HG03565 (cell line): ENCODE measurements at regions not wholly inside any gene's neighbourhood (a gene's known extent, or its start where the extent isn't known, plus 50 kb on each side); places are given as distances from the start of the nearest gene placed in this dataset.

ENCODE experiments used
- ATAC-seq: cut with Tn5 transposase; IDR thresholded peaks from one replicate; pipeline ENCODE4 v1.9.1; 2021; ENCODE audit warnings: mild to moderate bottlenecking, moderate library complexity; ENCODE audit not compliant: unreplicated experiment

DNA sequence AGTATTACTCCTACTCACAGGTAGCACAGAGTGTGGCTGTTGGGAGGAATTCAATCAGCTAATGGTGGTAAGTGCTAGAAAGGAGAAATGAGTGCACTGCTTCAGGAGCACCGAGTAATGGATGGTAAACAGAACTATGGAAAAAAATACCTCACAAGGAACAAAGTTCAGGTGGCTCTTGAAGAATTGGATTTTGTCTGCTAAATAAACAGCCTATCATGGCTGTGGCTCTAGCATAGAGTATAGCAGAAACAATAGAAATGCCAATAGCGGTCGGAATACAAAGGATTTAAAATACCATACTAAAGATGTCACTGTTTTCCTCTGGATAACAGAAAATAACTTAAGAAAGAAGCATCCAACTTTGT is 482.5 kb downstream of the NUP35 start:
- ATAC-seq: no peak

- no peak for ATAC-seq
Observed at GRCh38 chr2:183607995-183608394, 483.8 kb downstream of the NUP35 start.

DNA sequence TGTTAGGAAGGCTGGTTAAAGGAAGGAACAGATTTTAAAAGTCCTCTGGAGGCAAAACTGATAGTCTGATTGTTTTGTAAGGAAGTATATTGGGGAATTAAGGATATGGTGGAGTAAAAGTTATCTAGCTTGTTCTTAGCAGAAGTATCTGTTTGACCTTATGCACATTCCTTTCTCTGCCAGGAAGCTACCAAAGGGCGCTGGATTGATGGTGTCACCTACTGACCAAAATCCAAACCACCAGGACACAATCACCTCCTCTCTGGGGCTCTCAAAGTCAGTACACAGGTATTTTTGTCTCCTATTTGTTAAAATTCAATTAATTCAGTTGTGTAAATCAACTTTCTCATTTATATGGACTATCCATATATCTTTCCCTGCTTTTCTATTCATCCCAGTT is 484.5 kb downstream of the NUP35 start:
- no peak for ATAC-seq

- no peak for ATAC-seq
Observed at GRCh38 chr2:183610724-183611123, 486.5 kb downstream of the NUP35 start.

DNA sequence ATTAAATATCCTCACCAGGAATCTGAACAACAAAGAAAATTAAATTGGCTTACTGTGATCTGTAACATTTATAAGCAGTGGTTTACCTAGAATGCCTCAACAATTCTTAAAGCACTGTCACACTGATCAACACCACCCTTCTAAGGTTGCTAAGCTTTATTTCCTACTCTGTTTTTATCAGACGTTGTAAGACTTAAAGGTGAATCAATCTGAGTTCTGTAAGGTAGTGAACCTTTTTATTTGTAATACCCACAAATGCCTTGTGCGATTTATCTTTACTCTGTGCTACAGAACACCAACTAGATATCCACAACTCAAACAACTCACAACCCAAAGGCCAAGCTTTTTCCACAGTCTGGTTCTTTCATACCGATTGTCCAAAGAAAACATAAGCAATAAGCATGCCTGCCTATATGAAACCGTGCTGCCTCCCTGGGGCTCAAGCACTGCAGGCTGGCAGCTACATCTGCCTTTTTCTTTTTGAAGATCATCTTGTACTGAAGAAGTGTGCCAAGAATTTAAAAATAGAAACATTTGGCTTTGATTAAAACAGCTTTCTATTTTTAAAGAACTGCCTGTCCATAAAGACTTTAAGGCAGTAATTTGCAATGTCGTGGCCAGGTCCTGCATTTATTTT is 490.7 kb downstream of the NUP35 start:
- ATAC-seq: no peak

- ATAC-seq: no peak
Observed at GRCh38 chr2:183623227-183623626, 499.0 kb downstream of the NUP35 start.

- no peak for ATAC-seq
Observed at GRCh38 chr2:183630964-183631363, 506.7 kb downstream of the NUP35 start.

DNA sequence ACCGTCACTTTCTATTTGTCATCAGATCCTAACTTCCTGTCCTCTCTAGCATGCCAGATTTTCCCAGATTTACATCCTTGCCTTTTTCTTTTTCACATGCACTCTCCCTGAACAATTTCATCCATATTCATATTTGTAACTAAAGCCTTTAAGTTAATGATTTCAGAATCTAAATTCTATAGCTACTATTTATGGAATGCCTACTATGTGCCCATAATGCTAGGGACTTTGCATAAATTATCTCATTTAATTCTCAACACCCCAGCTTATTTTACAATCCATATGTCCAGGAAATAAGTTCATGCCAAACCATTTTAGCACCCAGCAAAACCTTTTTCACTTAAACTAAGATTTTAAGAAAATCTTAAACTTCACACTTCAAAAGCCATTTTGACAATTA is 531.9 kb downstream of the NUP35 start:
- no peak for ATAC-seq

- ATAC-seq: no peak
Observed at GRCh38 chr2:183665425-183665824, 541.2 kb downstream of the NUP35 start.

DNA sequence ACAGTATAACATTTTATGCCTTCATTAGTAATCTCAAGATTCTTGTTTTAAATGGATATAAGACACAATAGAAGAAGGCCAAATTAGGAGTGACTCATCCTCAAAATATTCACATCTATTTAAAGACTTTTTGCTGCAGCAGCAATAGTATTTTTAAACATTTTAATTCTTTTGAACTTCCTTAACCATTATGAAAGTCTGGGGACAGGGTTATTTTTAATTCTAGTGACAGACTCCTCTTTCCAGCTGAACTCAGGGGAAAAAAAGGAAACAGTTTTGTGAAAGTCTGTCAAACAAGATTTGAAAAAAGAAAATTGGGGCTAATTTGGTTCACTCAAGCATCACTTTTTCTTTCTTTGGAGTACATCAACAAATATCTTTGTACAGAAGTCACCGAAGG is 541.8 kb downstream of the NUP35 start:
- ATAC-seq: no peak

DNA sequence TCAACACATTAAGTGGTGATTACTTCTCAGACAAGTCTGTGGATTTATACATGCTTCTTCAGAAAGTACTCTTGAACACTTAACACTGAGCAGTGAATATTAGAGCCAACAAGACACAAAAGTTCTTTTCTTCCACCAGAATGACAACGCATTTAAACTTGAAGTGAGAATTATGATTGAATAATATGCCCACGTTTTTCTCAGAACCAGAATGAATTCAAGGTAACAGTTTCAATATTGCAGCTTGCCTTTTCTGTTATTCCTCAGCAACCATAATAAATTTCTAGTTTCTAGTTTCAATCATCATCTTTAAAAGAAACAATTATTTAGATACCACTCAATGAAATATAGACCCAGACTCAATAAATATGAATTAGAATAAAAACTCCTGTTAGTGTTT is 547.0 kb downstream of the NUP35 start:
- ATAC-seq: no peak

DNA sequence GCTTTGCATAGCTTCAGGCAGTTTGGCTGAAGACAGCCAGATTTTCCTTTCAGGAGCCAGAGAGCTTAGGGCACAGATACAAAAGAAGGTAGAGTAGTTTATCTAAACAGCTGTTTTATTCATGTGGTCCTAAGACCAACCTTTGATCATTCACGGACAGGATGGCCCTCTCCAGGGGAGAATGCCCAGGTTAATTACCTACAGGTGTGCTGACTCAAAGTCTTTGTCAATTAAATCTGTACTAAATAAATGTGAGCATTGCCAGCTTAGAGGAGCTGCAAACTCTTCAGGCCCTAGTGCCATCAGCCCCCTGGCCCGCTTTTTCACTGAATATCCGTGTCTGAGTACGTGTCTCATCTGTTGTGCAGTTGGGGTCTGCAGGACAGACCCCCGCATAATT is 554.7 kb downstream of the NUP35 start:
- no peak for ATAC-seq

DNA sequence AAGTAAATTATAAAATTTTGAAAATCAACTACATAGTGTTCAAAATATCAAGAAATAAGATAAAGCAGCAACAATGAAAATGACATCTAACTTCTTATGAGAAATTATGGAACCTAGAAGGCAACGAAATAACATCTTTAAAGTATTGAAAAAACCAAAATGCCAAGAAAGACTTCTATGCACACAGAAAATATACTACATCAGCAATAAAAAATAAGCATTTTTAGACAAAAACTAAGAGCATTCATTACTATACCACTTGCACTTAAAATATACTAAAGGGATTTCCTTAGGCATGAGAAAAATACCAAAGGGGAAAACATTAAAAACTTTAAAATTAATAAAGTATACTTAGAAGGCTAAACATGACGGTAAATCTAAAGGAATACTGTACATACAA is 556.3 kb downstream of the NUP35 start:
- ATAC-seq: no peak

DNA sequence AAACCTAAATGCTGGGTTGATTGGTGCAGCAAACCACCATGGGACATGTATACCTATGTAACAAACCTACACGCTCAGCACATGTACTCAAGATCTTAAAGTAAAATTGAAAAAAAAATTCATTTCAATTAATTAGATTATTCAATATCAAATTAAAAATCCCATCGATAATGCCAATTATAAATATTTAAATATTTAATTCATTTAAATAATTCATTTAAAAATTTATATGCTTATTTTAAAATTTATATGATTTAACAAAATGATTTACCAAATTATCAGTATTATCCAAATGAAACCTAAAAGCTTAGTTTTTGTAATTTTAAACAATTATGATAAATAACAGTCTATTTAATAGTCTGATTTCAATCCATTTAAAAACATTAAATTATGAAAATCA is 560.4 kb downstream of the NUP35 start:
- no peak for ATAC-seq

DNA sequence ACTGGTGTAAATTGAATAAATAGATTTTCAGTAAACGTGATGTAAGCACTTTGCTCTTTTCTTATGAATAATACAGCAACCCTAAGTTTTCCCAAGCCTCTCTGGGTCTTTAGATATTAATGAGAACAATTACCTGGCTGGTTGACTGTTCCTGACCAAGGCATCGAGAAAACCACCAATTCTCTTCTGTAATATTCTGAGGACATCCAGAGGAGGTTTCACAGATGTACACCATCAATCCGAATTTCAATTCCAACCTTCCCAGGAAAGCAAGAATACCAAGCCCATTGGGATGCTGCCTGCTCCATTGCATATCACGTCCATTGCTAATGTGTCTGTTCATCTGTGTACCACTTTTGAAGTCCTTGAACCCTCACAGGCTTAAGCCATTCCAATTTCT is 571.8 kb downstream of the NUP35 start:
- ATAC-seq: no peak

DNA sequence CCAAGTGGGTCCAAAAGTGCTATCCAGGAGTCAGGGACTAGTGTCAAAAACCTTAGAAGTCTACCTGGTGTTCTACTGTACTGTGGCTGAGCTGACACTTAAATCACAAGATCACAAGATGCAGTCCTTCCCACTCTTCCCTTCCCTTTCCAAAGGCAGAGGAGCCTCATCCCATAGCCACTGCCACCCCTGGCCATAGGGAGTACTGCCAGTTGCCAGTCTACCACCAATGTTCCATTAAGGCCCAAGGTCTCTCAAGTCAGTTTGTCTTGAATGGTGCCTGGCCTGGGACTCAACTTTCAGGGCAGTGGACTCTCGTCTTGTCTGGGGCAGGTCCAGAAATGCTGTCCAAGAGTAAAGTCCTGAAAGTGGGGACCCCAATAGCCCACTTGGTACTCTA is 585.6 kb downstream of the NUP35 start:
- no peak for ATAC-seq

GRCh38 chr2:183718246-183718645 is 594.0 kb downstream of the NUP35 start:
- no peak for ATAC-seq

DNA sequence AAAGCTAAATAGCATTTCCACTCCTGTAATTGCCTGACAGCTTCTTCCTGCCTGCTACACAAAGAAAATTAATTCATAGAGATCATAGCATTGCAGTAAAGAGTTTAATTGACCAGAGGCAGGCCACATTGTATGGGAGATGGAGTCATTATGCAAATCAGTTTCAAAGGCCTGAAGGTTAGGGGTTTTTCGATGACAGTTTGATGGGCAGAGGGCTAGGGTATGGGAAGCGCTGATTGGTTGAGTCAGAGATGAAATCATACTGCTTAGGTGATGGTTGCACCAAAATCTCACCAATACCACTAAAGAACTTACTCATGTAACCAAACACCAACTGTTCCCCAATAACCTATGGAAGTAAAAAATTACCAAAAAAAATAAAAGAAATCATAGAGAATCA is 599.0 kb downstream of the NUP35 start:
- ATAC-seq: no peak

DNA sequence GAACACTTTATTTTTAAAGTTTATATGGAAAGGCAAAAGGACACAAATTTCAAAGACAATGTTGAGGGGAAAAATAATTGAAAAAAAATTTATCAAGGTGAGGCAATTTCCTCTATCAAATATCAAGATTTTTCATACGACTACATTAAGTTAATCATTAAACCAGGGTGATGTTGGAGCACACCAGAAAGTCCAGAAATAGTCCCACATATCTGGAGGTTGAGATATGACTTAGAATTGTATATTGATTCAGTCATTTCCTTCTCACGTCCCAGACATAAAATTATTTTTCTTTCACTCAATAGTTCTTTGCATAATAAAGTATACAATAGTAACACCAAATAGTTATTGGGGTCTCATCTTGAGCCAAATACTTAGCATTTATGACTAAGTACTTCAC is 605.1 kb downstream of the NUP35 start:
- ATAC-seq: no peak

GRCh38 chr2:183740241-183740640 is 616.0 kb downstream of the NUP35 start:
- no peak for ATAC-seq

DNA sequence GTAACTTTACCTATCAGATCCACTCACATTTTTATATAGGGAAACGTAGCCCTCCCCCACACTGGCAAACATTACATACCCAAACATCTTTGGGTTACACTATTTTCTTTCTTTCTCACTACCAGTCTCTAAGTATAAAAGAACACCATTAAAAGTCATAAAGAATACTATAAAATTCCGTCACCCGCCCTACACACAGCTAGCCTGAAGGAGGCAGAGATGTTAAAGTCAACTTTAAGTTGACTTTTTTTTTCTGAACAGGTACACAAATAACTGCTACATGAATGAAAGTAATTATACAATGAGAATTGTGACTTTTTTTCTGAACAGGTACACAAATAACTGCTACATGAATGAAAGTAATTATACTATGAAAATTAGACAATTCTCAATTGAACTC is 628.3 kb downstream of the NUP35 start:
- ATAC-seq: no peak

DNA sequence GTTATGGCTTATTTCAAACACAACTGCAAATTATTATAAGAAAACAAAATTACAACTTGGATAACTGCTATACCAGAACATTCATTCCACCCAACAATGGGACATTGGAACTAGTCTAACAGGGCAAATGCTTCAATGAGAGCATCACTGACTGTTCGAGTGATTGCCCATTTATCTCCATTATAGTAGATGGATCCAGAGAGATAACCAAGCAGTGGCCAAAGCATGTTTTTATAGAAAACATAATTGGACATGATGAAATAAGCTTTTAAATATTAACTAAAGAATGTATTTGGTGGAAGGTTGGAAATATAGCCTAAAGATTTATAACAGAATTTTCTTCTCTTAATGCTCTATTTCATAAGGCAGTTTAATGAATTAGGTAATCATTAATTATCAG is 634.8 kb downstream of the NUP35 start:
- ATAC-seq: no peak

- ATAC-seq: no peak
Observed at GRCh38 chr2:183773775-183774174, 649.5 kb downstream of the NUP35 start.

- no peak for ATAC-seq
Observed at GRCh38 chr2:183780072-183780471, 655.8 kb downstream of the NUP35 start.
